ENCODE measurements at regions not wholly inside any gene's neighbourhood (a gene's known extent, or its start where the extent isn't known, plus 50 kb on each side); places are given as distances from the start of the nearest gene placed in this dataset.
A peak's percentile ranks its signal among the peaks of the same experiment; 100 is the strongest.

- TF ChIP-seq ZNF654 (tag by site-specific recombination; IDR thresholded peaks at IDR 0.05; ENCODE audit: low read depth) = peak; percentile 69
- TF ChIP-seq ZNF2 (tag by site-specific recombination; IDR thresholded peaks at IDR 0.05) = no peak
- TF ChIP-seq SCRT2 (tag by site-specific recombination; IDR thresholded peaks at IDR 0.05) = peak; percentile 69
- peak; percentile 39; the same call in 1 of the 2 replicates for TF ChIP-seq CTCF (tag by site-specific recombination; IDR thresholded peaks at IDR 0.05)
- TF ChIP-seq ZNF660 (tag by site-specific recombination; IDR thresholded peaks at IDR 0.05) = 0 out of 2 replicates have a peak, but pooled peaks have one; percentile 17
- H3K36me3 ChIP-seq (ENCODE audit: control insufficient read depth in 2 of 2, insufficient read depth in 1 of 2, low read length in 2 of 2) = no peaks in the 10 kb centered on the region
- H3K27ac ChIP-seq (ENCODE audit: extremely low read depth, low read depth, low read length) = no peak overlapping the region
- no peaks in the 10 kb centered on the region for H3K4me1 ChIP-seq (ENCODE audit: control insufficient read depth, insufficient read depth, low read length)
- no peaks in the 10 kb centered on the region for H3K9me3 ChIP-seq (ENCODE audit: control insufficient read depth, insufficient read depth, low read depth, low read length)
- H3K4me3 ChIP-seq (ENCODE audit: low read depth, low read length) = no peak overlapping the region
- CTCF ChIA-PET = interaction anchor here (0.6 to 3.8 kb wide), 16 partner anchors 9 to 1382 kb away, joined by 3 to 15 read pairs (median 4); no protein-coding TSS in a partner anchor
- POLR2A ChIA-PET = no interaction called here
These were observed 210.0 kb downstream of the RBM43 start for GRCh38 chr2:151051574-151052220.

GRCh38 chr2:151049746-151050145, 211.9 kb downstream of the RBM43 start:
- ChIA-PET POLR2A (no interaction called here), CTCF (interaction anchor here (0.5 to 3.8 kb wide), 2 partner anchors 18 to 30 kb away, joined by 3 to 15 read pairs; no protein-coding TSS in a partner anchor)
- Histone ChIP-seq H3K9me3 (ENCODE audit: control insufficient read depth, insufficient read depth, low read depth, low read length) (no peaks in the 10 kb centered on the region), H3K27ac (ENCODE audit: extremely low read depth, low read depth, low read length) (no peak overlapping the region), H3K4me3 (ENCODE audit: low read depth, low read length) (no peak overlapping the region), H3K4me1 (ENCODE audit: control insufficient read depth, insufficient read depth, low read length) (no peaks in the 10 kb centered on the region), H3K36me3 (ENCODE audit: control insufficient read depth in 2 of 2, insufficient read depth in 1 of 2, low read length in 2 of 2) (no peaks in the 10 kb centered on the region)
- no peak for TF ChIP-seq ZNF513 (tag by site-specific recombination; IDR thresholded peaks at IDR 0.05)

GRCh38 chr2:151048331-151049054, 213.2 kb downstream of the RBM43 start:
- Histone ChIP-seq H3K36me3 (ENCODE audit: control insufficient read depth in 2 of 2, insufficient read depth in 1 of 2, low read length in 2 of 2) (no peaks in the 10 kb centered on the region), H3K4me3 (ENCODE audit: low read depth, low read length) (no peak overlapping the region), H3K27ac (ENCODE audit: extremely low read depth, low read depth, low read length) (no peak overlapping the region), H3K9me3 (ENCODE audit: control insufficient read depth, insufficient read depth, low read depth, low read length) (no peaks in the 10 kb centered on the region), H3K4me1 (ENCODE audit: control insufficient read depth, insufficient read depth, low read length) (no peaks in the 10 kb centered on the region)
- POLR2A ChIA-PET = no interaction called here
- CTCF ChIA-PET = no interaction called here
- TF ChIP-seq YY1 (tag by site-specific recombination; IDR thresholded peaks at IDR 0.05) = no peak
- TF ChIP-seq ZNF350 (tag by site-specific recombination; IDR thresholded peaks at IDR 0.05) = no peak
- no peak for TF ChIP-seq ZNF423 (tag by site-specific recombination; IDR thresholded peaks at IDR 0.05)
- no peak for TF ChIP-seq KLF1 (tag by site-specific recombination; IDR thresholded peaks at IDR 0.05)
- TF ChIP-seq ZNF521 (tag by site-specific recombination; IDR thresholded peaks at IDR 0.05) = no peak
- no peak for TF ChIP-seq ZSCAN16 (tag by site-specific recombination; IDR thresholded peaks at IDR 0.05)
- TF ChIP-seq MZF1 (tag by site-specific recombination; IDR thresholded peaks at IDR 0.05; ENCODE audit: borderline replicate concordance) = no peak
- no peak for TF ChIP-seq KLF10 (tag by site-specific recombination; IDR thresholded peaks at IDR 0.05)
- TF ChIP-seq ZFHX2 (tag by site-specific recombination; conservative IDR thresholded peaks at IDR 0.05) = no peak
- no peak for TF ChIP-seq ZNF121 (tag by site-specific recombination; IDR thresholded peaks at IDR 0.05)
- TF ChIP-seq ZNF747 (tag by site-specific recombination; IDR thresholded peaks at IDR 0.05) = no peak

All from HEK293 (cell line).